HEK293T (cell line): ENCODE measurements at regions not wholly inside any gene's neighbourhood (a gene's known extent, or its start where the extent isn't known, plus 50 kb on each side); places are given as distances from the start of the nearest gene placed in this dataset.

ENCODE experiments used
- BHLHE40 ChIP-seq: fragments of 450-650 bp; IDR thresholded peaks from 2 replicates; pipeline ENCODE4 v1.6.1; 2016; ENCODE audit warnings: mild to moderate bottlenecking, moderate library complexity, borderline replicate concordance
- ELF4 ChIP-seq: fragments of 450-650 bp; IDR thresholded peaks from 2 replicates; pipeline ENCODE4 v1.6.1; 2017; ENCODE audit warnings: antibody characterized with exemption
- FOXM1 ChIP-seq: fragments of 450-650 bp; IDR thresholded peaks from 2 replicates; pipeline ENCODE4 v1.6.1; 2017; ENCODE audit warnings: mild to moderate bottlenecking, borderline replicate concordance
- NFRKB ChIP-seq: fragments of 450-650 bp; IDR thresholded peaks from 2 replicates; pipeline ENCODE4 v1.6.1; 2016; ENCODE audit warnings: mild to moderate bottlenecking, moderate library complexity
- SP1 ChIP-seq: fragments of 450-650 bp; IDR thresholded peaks from 2 replicates; pipeline ENCODE4 v1.6.1; 2017

- TF ChIP-seq NFRKB (no peak), FOXM1 (no peak), SP1 (no peak), BHLHE40 (no peak), ELF4 (no peak)
These were observed 50.1 kb upstream of the KLF12 start for GRCh38 chr13:74184283-74184682.
